ENCODE measurements at regions not wholly inside any gene's neighbourhood (a gene's known extent, or its start where the extent isn't known, plus 50 kb on each side); places are given as distances from the start of the nearest gene placed in this dataset.

GRCh38 chr4:138869631-138870030 lies 145.9 kb upstream of the NOCT start:
- DNase-seq (ENCODE audit: low read depth): no peak
- no peak overlapping the region for H3K4me3 ChIP-seq (ENCODE audit: low read depth, low read length)
- no peak for TF ChIP-seq CTCF (IDR thresholded peaks at IDR 0.05; ENCODE audit: insufficient read depth, low read length, poor library complexity, severe bottlenecking)
- no peaks in the 10 kb centered on the region for H3K27me3 ChIP-seq (ENCODE audit: control insufficient read depth, insufficient read depth, low read length)
- H3K36me3 ChIP-seq (ENCODE audit: control insufficient read depth, insufficient read depth, low read length): no peaks in the 10 kb centered on the region

- DNase-seq (ENCODE audit: low read depth): no peak
- Histone ChIP-seq H3K36me3 (ENCODE audit: control insufficient read depth, insufficient read depth, low read length) (no peaks in the 10 kb centered on the region), H3K27me3 (ENCODE audit: control insufficient read depth, insufficient read depth, low read length) (no peaks in the 10 kb centered on the region), H3K4me3 (ENCODE audit: low read depth, low read length) (no peak overlapping the region)
- no peak for TF ChIP-seq CTCF (IDR thresholded peaks at IDR 0.05; ENCODE audit: insufficient read depth, low read length, poor library complexity, severe bottlenecking)
These were observed 146.4 kb upstream of the NOCT start for GRCh38 chr4:138869165-138869564.

- DNase-seq (ENCODE audit: low read depth): no peak
- no peaks in the 10 kb centered on the region for H3K27me3 ChIP-seq (ENCODE audit: control insufficient read depth, insufficient read depth, low read length)
- no peaks in the 10 kb centered on the region for H3K36me3 ChIP-seq (ENCODE audit: control insufficient read depth, insufficient read depth, low read length)
- H3K4me3 ChIP-seq (ENCODE audit: low read depth, low read length): no peak overlapping the region
- TF ChIP-seq CTCF (IDR thresholded peaks at IDR 0.05; ENCODE audit: insufficient read depth, low read length, poor library complexity, severe bottlenecking): no peak
These were observed 147.0 kb upstream of the NOCT start for GRCh38 chr4:138868562-138868961.

- Histone ChIP-seq H3K4me3 (ENCODE audit: low read depth, low read length) (no peak overlapping the region), H3K27me3 (ENCODE audit: control insufficient read depth, insufficient read depth, low read length) (no peaks in the 10 kb centered on the region), H3K36me3 (ENCODE audit: control insufficient read depth, insufficient read depth, low read length) (no peaks in the 10 kb centered on the region)
- no peak for TF ChIP-seq CTCF (IDR thresholded peaks at IDR 0.05; ENCODE audit: insufficient read depth, low read length, poor library complexity, severe bottlenecking)
- no peak for DNase-seq (ENCODE audit: low read depth)
These were observed 148.2 kb upstream of the NOCT start for GRCh38 chr4:138867404-138867803.

- no peak for DNase-seq (ENCODE audit: low read depth)
- H3K36me3 ChIP-seq (ENCODE audit: control insufficient read depth, insufficient read depth, low read length): no peaks in the 10 kb centered on the region
- no peaks in the 10 kb centered on the region for H3K27me3 ChIP-seq (ENCODE audit: control insufficient read depth, insufficient read depth, low read length)
- no peak for TF ChIP-seq CTCF (IDR thresholded peaks at IDR 0.05; ENCODE audit: insufficient read depth, low read length, poor library complexity, severe bottlenecking)
- no peak overlapping the region for H3K4me3 ChIP-seq (ENCODE audit: low read depth, low read length)
These were observed 149.3 kb upstream of the NOCT start for GRCh38 chr4:138866314-138866713.

- no peaks in the 10 kb centered on the region for H3K36me3 ChIP-seq (ENCODE audit: control insufficient read depth, insufficient read depth, low read length)
- TF ChIP-seq CTCF (IDR thresholded peaks at IDR 0.05; ENCODE audit: insufficient read depth, low read length, poor library complexity, severe bottlenecking): no peak
- no peaks in the 10 kb centered on the region for H3K27me3 ChIP-seq (ENCODE audit: control insufficient read depth, insufficient read depth, low read length)
- no peak overlapping the region for H3K4me3 ChIP-seq (ENCODE audit: low read depth, low read length)
- DNase-seq (ENCODE audit: low read depth): no peak
These were observed 149.8 kb upstream of the NOCT start for GRCh38 chr4:138865765-138866164.
